Mesodermal cell (in vitro differentiated cells): ENCODE measurements at regions not wholly inside any gene's neighbourhood (a gene's known extent, or its start where the extent isn't known, plus 50 kb on each side); places are given as distances from the start of the nearest gene placed in this dataset.

Experiments
- H3K27ac ChIP-seq: 2 replicates; pipeline ENCODE4 v1.7.0; 2013; ENCODE audit warnings: mild to moderate bottlenecking, low read depth, low read length, moderate library complexity; ENCODE audit not compliant: severe bottlenecking
- H3K36me3 ChIP-seq: 2 replicates; pipeline ENCODE4 v1.7.1; 2013; ENCODE audit warnings: mild to moderate bottlenecking, low read length, moderate library complexity; ENCODE audit not compliant: control insufficient read depth, insufficient read depth
- H3K4me1 ChIP-seq: one replicate; pipeline ENCODE4 v1.7.1; 2013; ENCODE audit warnings: mild to moderate bottlenecking, low read length; ENCODE audit not compliant: insufficient read depth, control insufficient read depth, poor library complexity, severe bottlenecking
- H3K4me3 ChIP-seq: 2 replicates; pipeline ENCODE4 v1.7.0; 2013; ENCODE audit warnings: low read length, control low read depth, mild to moderate bottlenecking; ENCODE audit not compliant: insufficient read depth, poor library complexity, severe bottlenecking; ENCODE audit errors: extremely low read depth
- H3K9me3 ChIP-seq: 2 replicates; pipeline ENCODE4 v1.7.1; 2013; ENCODE audit warnings: mild to moderate bottlenecking, low read length, moderate library complexity; ENCODE audit not compliant: control insufficient read depth
- WGBS, 2 experiments: methylation state at CpG; one replicate each; pipeline ENCODE4 v1.1.5; 2013; ENCODE audit warnings: missing lambda C conversion rate in 2 of 2; ENCODE audit not compliant: insufficient coverage in 2 of 2; 5-methylcytosine and 5-hydroxymethylcytosine counted together

GRCh38 chr2:146212602-146213001, 1632.2 kb upstream of the ACVR2A start:
- Histone ChIP-seq H3K27ac (no peak overlapping the region), H3K4me1 (no peaks in the 10 kb centered on the region), H3K4me3 (no peak overlapping the region), H3K9me3 (no peaks in the 10 kb centered on the region), H3K36me3 (no peaks in the 10 kb centered on the region)
- WGBS, 2 experiments, result 84 to 90% methylated on average over 3 of the region's 4 CpGs

- peaks cover 2% of the 10 kb centered on the region for H3K4me1 ChIP-seq
- H3K4me3 ChIP-seq, result no peak overlapping the region
- WGBS, 2 experiments, result 95 to 100% methylated on average over 3 of the region's 3 CpGs
- H3K36me3 ChIP-seq, result no peaks in the 10 kb centered on the region
- H3K9me3 ChIP-seq, result no peaks in the 10 kb centered on the region
- H3K27ac ChIP-seq, result no peak overlapping the region
Observed at GRCh38 chr2:146209842-146210275, 1635.0 kb upstream of the ACVR2A start.

DNA sequence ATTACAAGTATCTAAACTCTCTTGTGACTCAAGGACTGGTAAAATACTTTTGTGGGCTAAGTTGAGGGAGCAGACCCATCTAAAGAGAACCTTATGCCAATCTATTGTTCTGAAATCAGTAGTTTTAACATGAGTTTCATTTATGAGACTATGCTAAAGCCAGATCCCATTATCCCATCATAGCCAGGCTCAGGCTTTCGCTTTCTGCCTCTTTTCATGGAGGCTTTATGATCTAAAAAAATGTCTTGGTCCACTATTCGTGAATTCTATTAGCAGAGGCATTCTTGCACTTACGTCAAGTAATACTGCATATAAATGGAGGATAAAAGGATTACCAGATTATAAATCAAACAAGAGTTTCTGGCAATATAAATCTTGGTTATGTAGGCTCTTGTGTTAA, 1636.9 kb upstream of the ACVR2A start:
- Histone ChIP-seq H3K36me3 (no peaks in the 10 kb centered on the region), H3K4me1 (peaks cover 2% of the 10 kb centered on the region), H3K4me3 (no peak overlapping the region), H3K9me3 (no peaks in the 10 kb centered on the region), H3K27ac (no peak overlapping the region)
- WGBS, 2 experiments, result no CpG with 5 or more reads among the region's 3 CpGs

DNA sequence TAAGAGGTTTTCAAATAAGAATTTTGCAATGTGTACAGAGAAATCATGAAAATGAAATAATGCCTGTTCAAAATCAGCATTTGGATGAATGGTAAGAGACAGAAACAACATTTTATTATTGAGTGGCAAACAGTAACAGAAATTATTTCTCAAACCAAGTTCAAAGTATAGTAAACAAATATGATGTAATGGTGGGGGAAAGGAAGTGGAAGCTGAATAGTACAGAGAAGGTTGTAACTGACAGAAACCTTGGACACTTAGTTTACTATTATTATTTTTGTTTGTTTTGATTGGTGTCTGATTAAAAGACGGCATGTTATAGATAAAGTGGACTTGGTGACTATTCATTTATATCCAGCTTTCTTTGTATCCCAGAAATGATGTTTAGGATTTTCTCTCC, 1637.4 kb upstream of the ACVR2A start:
- WGBS, 2 experiments, result no CpG with 5 or more reads among the region's 1 CpG
- peaks cover 2% of the 10 kb centered on the region for H3K4me1 ChIP-seq
- no peaks in the 10 kb centered on the region for H3K36me3 ChIP-seq
- H3K27ac ChIP-seq, result no peak overlapping the region
- H3K9me3 ChIP-seq, result no peaks in the 10 kb centered on the region
- no peak overlapping the region for H3K4me3 ChIP-seq

GRCh38 chr2:146203064-146203624, 1641.7 kb upstream of the ACVR2A start:
- no peak overlapping the region for H3K27ac ChIP-seq
- H3K4me1 ChIP-seq, result peaks cover 2% of the 10 kb centered on the region
- no CpG with 5 or more reads among the region's 5 CpGs for WGBS, 2 experiments
- H3K36me3 ChIP-seq, result no peaks in the 10 kb centered on the region
- H3K9me3 ChIP-seq, result no peaks in the 10 kb centered on the region
- no peak overlapping the region for H3K4me3 ChIP-seq

GRCh38 chr2:146193619-146194018, 1651.2 kb upstream of the ACVR2A start:
- Histone ChIP-seq H3K9me3 (no peaks in the 10 kb centered on the region), H3K4me3 (no peak overlapping the region), H3K4me1 (no peaks in the 10 kb centered on the region), H3K36me3 (no peaks in the 10 kb centered on the region), H3K27ac (no peak overlapping the region)

- H3K4me3 ChIP-seq, result no peak overlapping the region
- no peaks in the 10 kb centered on the region for H3K4me1 ChIP-seq
- H3K27ac ChIP-seq, result no peak overlapping the region
- H3K9me3 ChIP-seq, result no peaks in the 10 kb centered on the region
- H3K36me3 ChIP-seq, result no peaks in the 10 kb centered on the region
Observed at GRCh38 chr2:146189541-146189940, 1655.3 kb upstream of the ACVR2A start.

DNA sequence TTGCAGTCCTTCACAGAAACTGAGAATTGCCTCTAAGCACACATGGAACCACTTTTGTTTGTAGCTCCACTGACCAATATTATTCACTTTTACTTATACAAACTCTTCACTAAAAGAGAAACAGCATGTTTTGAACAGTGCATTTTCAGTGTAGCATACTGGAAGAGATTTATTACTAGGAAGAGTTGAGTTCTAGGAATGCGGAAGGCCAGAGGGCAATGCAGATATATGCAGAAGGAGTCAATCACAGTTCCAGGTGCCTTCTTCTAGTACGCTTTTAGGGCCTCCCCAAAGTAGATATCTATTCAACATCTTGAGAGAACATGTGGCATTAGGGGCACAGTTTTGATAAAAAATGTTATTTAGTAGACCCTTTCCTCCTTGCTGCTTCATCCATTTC, 1654.0 kb upstream of the ZEB2 start:
- Histone ChIP-seq H3K36me3 (no peaks in the 10 kb centered on the region), H3K4me1 (no peaks in the 10 kb centered on the region), H3K9me3 (peaks cover 25% of the 10 kb centered on the region), H3K4me3 (no peak overlapping the region), H3K27ac (no peak overlapping the region)
- WGBS, 2 experiments, result 90 to 100% methylated on average over 2 of the region's 2 CpGs

GRCh38 chr2:146161256-146161882, 1641.5 kb upstream of the ZEB2 start:
- 63% methylated on average over 1 of the region's 3 CpGs; no CpG with 5 or more reads in 1 of the 2 experiments for WGBS, 2 experiments

DNA sequence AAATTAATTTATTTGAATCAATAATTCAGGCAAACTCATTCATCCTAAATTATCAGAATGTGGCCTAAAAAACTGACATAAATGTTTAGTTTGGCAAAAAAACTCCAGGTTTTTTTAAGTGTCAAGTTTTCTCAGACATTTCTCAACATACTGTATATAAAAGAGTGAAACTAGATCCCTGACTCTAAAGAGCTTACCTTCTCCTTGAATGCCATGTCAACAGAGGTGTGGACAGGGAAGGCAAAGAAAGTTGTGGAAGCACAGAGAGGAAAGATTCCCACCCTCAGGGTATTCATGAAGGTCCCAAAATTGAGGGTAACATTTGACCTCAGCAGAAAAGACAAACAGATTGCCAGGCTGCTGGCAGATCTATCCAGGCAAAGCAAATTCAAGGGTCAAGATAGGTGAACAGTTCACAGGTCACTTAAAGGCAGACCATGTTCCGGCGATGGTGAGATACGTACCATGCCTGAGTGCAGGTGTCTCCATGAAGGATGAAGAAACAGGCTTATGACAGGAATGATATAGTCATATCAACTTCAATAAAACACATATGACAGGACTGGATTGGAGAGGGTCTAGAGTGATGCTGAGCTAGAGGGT, 1638.3 kb upstream of the ZEB2 start:
- Histone ChIP-seq H3K36me3 (no peaks in the 10 kb centered on the region), H3K9me3 (no peaks in the 10 kb centered on the region), H3K27ac (no peak overlapping the region), H3K4me3 (no peak overlapping the region), H3K4me1 (no peaks in the 10 kb centered on the region)
- WGBS, 2 experiments, result no CpG with 5 or more reads among the region's 3 CpGs

More at GRCh38 chr2:146161256-146161882, 1641.5 kb upstream of the ZEB2 start:
- no peak overlapping the region for H3K27ac ChIP-seq
- no peaks in the 10 kb centered on the region for H3K36me3 ChIP-seq
- H3K4me1 ChIP-seq, result no peaks in the 10 kb centered on the region
- H3K9me3 ChIP-seq, result no peaks in the 10 kb centered on the region
- no peak overlapping the region for H3K4me3 ChIP-seq

DNA sequence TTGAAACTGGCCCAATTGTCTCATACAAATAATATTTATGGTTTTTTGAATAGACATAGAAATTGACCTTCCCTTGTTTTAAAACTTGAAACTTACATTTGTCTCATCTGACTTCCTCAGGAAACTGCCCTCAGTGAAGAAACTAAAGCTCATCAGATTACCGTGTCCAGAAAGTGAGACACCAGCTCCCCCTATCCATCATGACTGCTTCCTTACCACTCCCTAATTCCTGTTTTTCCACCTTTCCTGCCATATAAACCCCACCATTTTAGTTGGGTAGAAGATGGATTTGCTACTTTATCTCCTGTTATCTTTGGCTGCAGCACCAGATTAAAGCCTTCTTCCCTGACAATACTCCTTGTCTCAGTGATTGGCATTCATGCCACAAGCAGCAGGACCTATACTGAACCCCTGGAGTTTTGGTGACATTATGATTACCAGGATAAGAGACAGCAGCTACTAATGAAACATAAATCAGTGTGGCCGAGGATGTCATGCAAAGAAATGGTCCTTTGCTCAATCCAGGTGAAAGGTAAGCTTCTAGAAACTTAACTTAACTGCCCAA, 1627.6 kb upstream of the ZEB2 start:
- Histone ChIP-seq H3K36me3 (no peaks in the 10 kb centered on the region), H3K9me3 (peaks cover 3% of the 10 kb centered on the region)
- 73 to 80% methylated on average over 1 of the region's 2 CpGs for WGBS, 2 experiments

More for the DNA sequence above, 1627.6 kb upstream of the ZEB2 start:
- Histone ChIP-seq H3K4me1 (no peaks in the 10 kb centered on the region), H3K4me3 (no peak overlapping the region), H3K27ac (no peak overlapping the region)
